ENCODE measurements at regions not wholly inside any gene's neighbourhood (a gene's known extent, or its start where the extent isn't known, plus 50 kb on each side); places are given as distances from the start of the nearest gene placed in this dataset.

- TF ChIP-seq ZFP3 (CRISPR knock-in tag; IDR thresholded peaks at IDR 0.05) (no peak), ISL1 (CRISPR knock-in tag; IDR thresholded peaks at IDR 0.05) (no peak), ZC3H10 (CRISPR knock-in tag; IDR thresholded peaks at IDR 0.05) (no peak), ARNTL (CRISPR knock-in tag; IDR thresholded peaks at IDR 0.05; ENCODE audit: borderline replicate concordance, low read depth) (no peak), ZFP30 (CRISPR knock-in tag; IDR thresholded peaks at IDR 0.05) (no peak), TCF4 (CRISPR knock-in tag; IDR thresholded peaks at IDR 0.05; ENCODE audit: borderline replicate concordance) (no peak), ZNF565 (CRISPR knock-in tag; conservative IDR thresholded peaks at IDR 0.05; ENCODE audit: low read depth) (no peak), BACH2 (CRISPR knock-in tag; IDR thresholded peaks at IDR 0.05; ENCODE audit: borderline replicate concordance) (no peak), CSDC2 (CRISPR knock-in tag; IDR thresholded peaks at IDR 0.05) (no peak), CSRNP3 (CRISPR knock-in tag; IDR thresholded peaks at IDR 0.05) (no peak), PPARA (CRISPR knock-in tag; IDR thresholded peaks at IDR 0.05; ENCODE audit: borderline replicate concordance) (no peak), GLIS3 (CRISPR knock-in tag; IDR thresholded peaks at IDR 0.05) (no peak), ESRRG (CRISPR knock-in tag; IDR thresholded peaks at IDR 0.05) (no peak), CREB5 (CRISPR knock-in tag; IDR thresholded peaks at IDR 0.05; ENCODE audit: low read depth) (no peak)
- ATAC-seq: no peak
These were observed 105.0 kb upstream of the ZNF184 start for GRCh38 chr6:27577922-27578321.

- TF ChIP-seq CSDC2 (CRISPR knock-in tag; IDR thresholded peaks at IDR 0.05): no peak
- no peak for TF ChIP-seq POU6F1 (CRISPR knock-in tag; IDR thresholded peaks at IDR 0.05; ENCODE audit: borderline replicate concordance, low read depth)
- TF ChIP-seq ZFP30 (CRISPR knock-in tag; IDR thresholded peaks at IDR 0.05): no peak
- no peak for TF ChIP-seq CSRNP3 (CRISPR knock-in tag; IDR thresholded peaks at IDR 0.05)
- no peak for TF ChIP-seq ARNTL (CRISPR knock-in tag; IDR thresholded peaks at IDR 0.05; ENCODE audit: borderline replicate concordance, low read depth)
- TF ChIP-seq ZC3H10 (CRISPR knock-in tag; IDR thresholded peaks at IDR 0.05): no peak
- TF ChIP-seq ZNF8 (CRISPR knock-in tag; IDR thresholded peaks at IDR 0.05): no peak
- TF ChIP-seq OSR1 (CRISPR knock-in tag; IDR thresholded peaks at IDR 0.05): no peak
- no peak for TF ChIP-seq ISL1 (CRISPR knock-in tag; IDR thresholded peaks at IDR 0.05)
- no peak for TF ChIP-seq ZFP3 (CRISPR knock-in tag; IDR thresholded peaks at IDR 0.05)
- TF ChIP-seq GLIS3 (CRISPR knock-in tag; IDR thresholded peaks at IDR 0.05): no peak
- no peak for TF ChIP-seq TOX (CRISPR knock-in tag; IDR thresholded peaks at IDR 0.05; ENCODE audit: borderline replicate concordance)
- peak; percentile 27; the same call in 1 of the 3 replicates for ATAC-seq
These were observed 102.9 kb upstream of the ZNF184 start for GRCh38 chr6:27575594-27576361.

- ATAC-seq: no peak
- TF ChIP-seq SNAI2 (CRISPR knock-in tag; IDR thresholded peaks at IDR 0.05) (no peak), ISL1 (CRISPR knock-in tag; IDR thresholded peaks at IDR 0.05) (no peak), ZNF70 (CRISPR knock-in tag; IDR thresholded peaks at IDR 0.05) (no peak)
These were observed 95.5 kb upstream of the ZNF184 start for GRCh38 chr6:27568226-27568897.
